ENCODE measurements at regions not wholly inside any gene's neighbourhood (a gene's known extent, or its start where the extent isn't known, plus 50 kb on each side); places are given as distances from the start of the nearest gene placed in this dataset.

DNA sequence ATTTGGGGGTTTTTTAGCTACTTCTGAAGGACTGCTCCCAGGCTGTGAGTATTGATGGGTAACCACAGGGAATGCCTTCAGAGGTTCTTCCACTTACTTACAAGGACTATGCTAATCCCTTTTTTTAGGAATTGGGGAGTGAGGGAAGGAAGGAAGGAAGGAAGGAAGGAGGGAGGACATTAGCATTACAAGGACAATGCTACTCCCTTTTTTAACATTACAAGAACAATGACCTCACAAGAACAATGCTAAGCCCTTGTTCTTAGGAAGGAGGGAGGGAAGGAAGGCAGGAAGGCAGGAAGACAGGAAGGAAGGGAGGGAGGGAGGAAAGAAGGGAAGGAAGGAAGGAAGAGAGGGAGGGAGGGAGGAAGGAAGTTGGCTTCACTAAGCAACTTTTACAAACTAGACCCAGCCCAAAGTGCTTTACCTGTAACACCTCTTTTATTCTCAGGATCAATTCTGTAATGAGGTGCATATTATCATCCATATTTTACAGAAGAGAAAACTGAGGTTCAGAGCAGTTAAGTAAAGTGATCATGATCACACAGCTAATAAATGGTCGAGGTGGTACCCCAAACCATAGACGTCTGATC lies 446.8 kb upstream of the JARID2 start:
- no peak for DNase-seq (ENCODE audit: low spot score)

DNA sequence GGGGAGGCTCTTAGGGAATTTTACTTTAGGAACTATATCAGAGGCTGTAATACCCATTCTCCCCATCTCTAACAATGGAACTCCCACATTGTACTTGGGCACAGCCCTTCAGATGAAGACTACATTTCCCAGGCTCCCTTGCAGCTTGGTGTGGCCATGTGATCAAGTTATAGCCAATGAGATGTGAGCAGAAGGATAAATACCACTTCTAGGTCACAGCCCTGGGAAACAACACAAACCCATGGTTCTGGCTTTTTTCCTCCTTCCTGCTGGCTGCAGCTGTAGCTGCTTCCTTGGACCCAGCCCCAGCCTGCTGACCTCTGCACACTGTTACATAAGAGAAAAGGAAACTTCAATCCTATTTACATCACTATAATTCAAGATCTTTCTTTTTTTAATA lies 445.9 kb upstream of the JARID2 start:
- DNase-seq (ENCODE audit: low spot score): no peak

DNA sequence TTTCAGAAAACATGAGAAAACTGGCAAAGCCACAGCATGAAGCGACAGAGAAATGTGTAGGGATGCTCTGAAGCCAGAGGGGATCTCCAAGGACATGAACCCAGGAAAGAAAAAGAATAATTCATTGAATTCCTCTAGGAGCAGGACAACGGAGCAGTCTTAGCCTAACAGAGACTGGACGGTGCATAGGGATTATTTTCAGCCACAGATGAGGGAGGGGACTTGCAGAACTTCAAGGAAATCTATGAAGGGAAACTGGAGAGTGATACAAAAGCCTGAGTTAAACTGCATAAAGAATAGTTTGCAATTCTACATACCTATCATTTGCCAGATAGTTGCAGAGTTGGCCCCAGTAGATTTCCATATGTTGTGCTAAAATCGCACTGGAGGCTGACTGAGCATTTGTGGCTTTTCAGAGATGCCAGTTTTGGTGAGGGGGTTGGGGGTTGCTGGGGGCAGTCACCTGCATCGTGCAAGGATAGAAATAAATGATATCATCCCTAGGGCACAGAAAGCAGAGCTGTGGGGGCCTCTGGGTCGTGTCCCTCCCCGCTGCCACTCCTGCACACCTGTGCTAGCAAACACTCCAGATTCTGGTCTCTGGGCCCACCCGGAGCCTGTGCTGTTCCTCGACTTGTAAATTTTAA lies 443.2 kb upstream of the JARID2 start:
- DNase-seq (ENCODE audit: low spot score): no peak

DNA sequence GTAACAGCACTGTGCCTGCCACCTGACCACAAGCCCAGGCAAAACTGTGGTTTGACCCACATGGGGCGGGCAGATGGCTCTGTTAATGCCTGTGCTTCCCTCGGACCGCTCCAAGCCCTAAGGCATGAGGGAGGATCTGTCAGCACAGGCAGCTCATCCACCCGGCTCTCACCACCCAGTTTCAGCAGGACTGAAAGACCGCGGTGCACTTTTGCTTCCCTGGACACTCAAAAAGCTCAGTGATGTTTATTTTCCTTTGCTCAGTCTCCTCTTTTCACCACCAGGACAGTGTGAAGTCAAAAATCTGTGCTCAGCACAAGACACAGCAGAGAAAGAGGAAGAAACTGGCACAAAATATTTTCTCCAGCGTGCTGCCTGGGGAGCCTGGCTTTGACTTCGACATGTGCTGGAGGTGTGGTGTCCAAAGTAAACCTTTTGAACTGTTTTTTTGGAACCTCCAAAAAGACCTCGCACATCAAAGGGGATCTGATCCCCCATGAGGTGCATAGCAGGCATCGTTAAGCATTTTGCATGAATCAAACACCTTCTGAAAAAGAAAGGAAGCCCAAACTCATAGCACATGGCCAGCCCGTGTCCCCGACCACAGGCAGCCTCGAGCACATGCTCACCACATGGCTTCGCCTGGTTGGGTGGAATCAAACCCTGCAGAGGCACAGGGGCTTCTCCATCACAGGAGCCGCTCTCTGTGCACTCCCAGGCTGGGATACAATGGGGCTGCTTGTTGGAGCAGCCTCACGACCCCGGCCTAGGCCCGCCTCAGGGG lies 441.7 kb upstream of the JARID2 start:
- no peak for DNase-seq (ENCODE audit: low spot score)

DNA sequence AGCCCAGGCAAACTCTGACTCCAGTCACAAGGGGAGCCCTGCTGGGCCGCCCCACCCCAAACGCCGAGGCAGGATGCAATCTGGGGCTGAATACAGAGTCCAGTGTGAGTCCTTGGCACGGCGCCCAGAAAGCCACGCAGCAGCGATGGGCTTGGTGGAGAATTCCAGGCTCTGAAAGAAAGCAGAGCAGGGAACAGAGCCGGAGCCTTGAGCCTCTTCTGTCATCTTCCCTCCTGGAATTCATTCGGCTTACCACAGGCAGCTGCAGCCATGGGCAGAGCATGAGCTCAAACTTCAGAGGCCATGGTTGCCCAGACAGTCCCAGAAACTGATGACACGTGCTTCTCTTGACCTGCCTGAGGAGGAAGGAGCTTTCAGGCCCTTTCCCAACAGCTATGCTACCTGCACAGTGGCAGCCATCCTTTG lies 441.1 kb upstream of the JARID2 start:
- no peak for DNase-seq (ENCODE audit: low spot score)

DNA sequence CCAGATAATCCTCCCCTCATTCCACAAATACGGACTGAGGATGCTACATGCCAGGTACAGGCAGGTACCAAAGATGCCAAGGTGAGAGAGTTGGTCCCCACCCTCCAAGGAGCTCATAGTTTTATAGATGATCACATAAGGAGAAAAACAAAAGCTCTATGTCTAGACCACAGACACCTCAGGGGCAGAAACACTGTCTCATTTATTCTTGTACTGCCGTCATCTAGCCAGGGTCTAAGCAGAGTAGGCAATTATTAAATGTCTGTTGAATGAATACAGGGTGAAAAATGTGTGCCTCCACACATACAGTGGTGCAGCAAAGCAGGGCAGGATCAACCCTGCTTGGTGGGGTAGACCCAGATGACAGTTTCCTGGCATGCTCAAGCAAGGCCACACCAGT lies 439.8 kb upstream of the JARID2 start:
- DNase-seq (ENCODE audit: low spot score): no peak

DNA sequence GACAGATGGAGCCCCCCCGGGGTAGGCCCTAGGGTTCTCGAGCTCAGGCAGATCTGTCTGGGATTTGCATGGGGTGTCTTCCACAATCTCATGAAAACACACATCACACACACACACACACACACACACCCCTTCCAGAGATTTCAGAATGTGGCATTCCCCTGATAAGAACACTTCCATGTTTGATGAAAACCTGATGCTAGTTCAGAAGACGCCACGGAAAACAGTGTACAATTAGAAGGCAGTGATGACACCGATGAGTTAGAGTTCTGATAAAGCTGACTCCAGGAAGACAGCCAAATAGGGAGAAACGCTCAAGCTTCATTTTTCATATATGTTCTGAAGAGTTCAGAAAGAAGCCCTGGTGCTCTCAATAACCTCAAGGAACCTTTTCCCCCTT lies 438.7 kb upstream of the JARID2 start:
- no peak for DNase-seq (ENCODE audit: low spot score)

DNA sequence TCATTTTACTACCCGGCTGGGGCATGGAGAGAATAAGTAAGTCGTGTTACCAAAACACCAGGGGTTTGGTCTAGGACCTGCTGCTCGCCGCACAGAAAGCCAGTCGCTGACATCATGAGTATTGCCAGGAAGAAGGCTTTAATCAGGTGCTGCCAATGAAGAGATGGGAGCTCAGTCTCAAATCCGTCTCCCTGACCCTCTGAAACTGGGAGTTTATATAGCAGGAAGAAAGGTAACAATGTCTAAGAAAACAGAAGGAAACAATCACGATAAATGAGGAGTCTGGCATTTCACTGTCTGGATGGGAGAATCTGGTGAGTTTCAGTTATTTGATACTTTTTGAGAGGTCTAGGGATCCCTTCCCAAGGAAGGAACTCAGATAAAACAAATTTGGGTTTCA lies 437.9 kb upstream of the JARID2 start:
- DNase-seq (ENCODE audit: low spot score): no peak

DNA sequence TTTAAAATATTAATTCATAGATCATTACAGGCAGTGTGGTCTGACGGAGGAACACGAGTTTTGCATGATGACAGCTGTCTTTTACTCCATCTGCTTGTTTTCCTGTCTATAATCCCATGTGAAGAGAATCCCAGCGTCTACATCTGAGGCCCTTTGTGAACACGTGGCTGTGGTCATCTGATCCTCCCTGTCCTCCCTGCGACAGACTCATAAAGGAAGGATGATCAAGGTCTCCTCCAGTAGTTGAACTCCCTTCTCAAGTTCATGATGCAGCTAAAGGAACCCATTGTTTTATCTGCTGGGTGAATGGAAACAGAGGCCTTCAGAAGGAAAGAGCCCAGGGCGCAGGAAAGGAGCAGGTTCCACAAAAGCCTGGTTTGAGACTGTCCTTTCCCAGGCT lies 435.8 kb upstream of the JARID2 start:
- no peak for DNase-seq (ENCODE audit: low spot score)

DNA sequence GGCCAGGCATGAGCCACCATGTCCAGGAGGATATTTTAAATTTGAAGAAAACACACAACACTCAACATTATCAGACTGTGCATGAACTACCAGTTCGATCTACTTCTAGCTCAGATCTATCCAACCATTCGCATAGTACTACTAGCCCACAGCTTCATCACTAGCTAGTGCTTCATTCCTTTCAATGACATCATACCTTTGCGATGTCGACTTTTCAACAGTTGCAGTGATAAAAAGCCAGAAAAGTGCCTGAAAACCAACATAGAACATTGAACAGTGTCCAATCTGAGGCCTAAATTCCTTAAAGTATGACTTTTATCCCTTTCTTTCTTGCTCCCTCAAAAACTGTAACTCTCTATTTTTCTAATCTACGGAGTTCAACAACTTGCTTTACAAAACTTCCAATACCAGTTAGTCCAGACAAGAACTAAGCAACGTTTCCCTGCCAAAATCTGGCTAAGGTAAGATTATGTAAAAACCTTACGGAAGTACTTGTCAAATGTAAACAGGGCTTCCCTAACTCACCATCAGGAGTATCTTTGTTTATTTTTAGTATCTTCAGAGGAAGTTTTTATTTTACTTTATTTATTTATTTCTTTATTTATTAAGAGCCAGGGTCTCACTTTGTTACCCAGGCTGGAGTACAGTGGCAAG lies 434.0 kb upstream of the JARID2 start:
- DNase-seq (ENCODE audit: low spot score): no peak

DNA sequence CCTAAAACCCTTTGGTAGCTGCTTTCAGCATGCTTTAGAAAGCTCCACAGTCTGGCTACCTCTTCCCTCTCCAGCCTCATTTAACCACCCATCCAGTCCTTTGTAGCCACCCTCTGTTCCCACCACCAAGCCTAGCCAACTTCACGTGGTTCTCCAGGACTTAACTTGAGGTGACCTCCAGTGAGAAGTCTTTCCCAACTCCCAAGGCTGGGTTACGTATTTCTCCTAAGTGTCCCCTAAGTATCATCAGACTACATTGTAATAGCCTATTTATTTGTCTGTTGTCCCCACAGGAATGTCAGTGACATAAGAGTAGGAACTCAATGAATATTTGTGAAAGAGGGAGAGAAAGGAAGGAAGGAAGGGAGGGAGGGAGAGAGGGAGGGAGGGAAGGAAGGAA lies 431.9 kb upstream of the JARID2 start:
- no peak for DNase-seq (ENCODE audit: low spot score)

DNA sequence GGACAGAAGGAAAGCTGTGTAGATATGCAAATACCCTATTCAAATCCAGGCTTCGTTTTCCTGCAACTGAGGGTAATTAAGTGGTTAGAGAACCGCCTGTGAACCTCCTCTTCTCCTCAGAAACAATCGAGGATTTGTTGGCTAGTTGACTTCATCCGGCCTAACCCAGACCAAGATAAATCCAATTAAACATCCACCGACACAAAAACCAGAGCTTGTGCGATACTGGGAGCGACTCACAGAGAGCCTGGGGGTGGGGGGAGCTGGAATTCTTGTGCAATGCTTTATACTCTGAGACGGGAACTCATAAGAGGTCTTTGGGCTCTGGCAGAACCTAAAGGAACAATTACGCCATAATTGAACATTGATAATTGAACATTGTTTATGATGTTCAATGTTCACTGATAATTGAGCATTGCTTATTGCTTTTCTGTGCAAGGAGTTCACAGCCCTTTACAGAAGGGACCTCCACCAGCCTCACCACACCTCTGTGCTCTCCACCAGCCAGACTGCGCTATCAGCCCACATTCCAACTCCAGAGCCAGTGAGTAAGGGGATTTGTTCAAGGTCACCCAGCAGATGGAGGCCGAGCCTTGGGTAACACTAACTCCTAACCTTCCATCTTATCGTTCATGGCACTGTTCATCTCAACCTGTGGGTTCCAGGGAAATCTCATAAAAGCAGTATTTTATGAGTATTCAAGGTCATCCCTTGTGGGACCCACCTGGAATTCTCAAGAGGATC lies 429.6 kb upstream of the JARID2 start:
- DNase-seq (ENCODE audit: low spot score): no peak

DNA sequence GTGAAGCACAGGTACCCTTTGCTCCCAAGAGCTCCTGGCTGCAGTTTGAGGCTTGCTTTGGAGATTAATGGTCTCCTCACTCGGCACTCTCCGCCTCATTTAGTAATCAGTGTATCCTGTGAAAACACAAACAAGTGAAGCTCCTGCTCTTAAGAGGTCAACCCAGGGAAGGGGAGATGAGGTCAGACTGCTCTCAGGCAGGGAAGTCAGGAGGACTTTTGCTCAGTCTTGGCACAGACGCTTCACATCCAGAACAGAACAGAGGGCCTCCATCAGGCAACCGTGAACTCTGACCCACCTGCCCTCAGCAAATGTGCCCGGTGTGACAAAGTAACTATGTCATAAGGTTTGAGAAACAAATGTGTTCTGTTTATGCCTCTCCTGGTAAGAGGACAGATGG lies 428.8 kb upstream of the JARID2 start:
- DNase-seq (ENCODE audit: low spot score): no peak

DNA sequence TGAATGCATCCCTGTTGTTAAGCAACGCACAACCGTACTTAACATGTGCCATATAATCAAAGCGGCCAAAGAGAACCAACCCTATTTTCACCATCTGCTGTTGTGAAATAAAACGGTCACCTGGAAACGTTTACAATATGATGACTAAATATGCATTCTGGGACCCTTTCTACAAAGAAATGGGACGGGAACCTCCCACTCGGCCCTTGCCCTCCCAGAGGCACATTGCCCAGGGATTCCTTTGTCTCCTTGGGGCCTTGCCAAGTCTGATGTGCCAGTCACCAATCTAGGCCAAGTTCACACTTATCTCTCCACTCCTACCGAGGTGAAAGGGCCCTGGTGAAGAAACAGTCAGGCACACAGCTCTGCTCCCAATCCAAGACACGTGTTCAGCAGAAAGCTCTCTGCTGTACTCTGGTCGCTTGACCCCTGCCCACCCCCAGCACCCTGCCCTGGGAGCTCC lies 427.4 kb upstream of the JARID2 start:
- DNase-seq (ENCODE audit: low spot score): no peak

DNA sequence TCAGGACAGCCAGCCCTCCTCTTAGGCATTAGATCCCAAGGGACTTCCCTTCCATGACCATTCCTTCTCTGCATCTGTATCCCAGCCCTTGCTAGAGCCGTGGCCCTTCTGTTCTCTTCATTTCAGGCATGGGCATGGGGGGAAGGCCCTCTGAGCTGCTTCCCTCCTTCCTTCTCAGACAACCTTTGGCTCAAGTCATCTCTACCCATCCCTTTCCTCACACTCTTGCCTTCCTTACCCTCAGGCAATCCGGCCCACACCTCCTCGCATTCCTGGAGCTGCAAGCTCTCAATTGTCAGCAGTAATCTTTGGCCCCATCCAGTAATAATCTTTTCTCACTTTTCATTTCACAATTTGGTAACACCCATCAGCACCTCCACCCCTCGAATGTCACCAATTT lies 426.9 kb upstream of the JARID2 start:
- no peak for DNase-seq (ENCODE audit: low spot score)

DNA sequence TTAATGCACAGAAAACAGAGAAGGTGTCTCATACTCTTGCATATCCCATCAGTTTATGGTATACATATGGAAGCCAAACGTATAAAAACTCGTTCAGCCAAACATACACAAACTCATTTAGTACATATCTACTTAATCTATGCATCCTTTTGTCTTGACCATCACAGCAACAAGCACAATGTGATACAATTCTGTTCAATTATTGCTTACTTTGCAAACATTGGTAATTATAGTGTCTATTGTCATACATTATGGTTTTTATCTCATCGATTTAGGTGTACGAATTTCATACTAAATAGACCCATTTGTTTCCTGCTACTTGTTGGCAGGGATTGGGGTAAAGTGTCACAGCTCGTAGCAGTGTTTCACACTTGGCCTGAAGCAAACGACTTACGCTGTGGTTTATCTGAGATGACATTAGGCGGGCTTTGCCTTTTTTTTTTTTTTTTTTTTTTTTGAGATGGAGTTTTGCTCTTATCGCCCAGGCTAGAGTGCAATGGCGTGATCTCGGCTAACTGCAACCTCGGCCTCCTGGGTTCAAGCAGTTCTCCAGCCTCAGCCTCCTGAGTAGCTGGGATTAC lies 425.9 kb upstream of the JARID2 start:
- DNase-seq (ENCODE audit: low spot score): no peak

DNA sequence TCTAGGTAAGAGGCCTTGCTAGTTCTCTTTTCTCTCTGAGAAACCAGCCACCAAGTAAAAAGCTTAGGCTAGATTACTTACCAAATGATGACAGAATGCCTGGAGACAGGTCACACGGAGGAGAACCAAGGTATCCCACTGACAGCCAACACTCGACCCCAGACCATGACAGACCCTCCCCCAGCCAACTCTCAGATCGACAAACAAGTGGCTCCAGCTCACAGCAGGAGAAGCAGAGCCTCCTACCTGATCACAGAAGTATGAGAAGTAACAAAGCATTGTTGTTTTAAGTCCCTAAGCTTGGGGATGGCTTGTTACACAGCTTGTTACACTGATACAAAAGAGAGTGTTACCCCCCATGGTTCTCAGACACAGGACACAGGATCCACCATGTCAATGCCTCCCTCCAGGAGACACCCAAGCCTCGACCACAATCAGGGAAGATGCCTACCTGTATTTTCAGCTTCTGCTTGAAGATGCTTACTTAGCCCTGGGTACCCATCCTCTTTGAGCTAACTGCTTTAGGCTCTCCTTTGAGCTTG lies 423.8 kb upstream of the JARID2 start:
- DNase-seq (ENCODE audit: low spot score): no peak

DNA sequence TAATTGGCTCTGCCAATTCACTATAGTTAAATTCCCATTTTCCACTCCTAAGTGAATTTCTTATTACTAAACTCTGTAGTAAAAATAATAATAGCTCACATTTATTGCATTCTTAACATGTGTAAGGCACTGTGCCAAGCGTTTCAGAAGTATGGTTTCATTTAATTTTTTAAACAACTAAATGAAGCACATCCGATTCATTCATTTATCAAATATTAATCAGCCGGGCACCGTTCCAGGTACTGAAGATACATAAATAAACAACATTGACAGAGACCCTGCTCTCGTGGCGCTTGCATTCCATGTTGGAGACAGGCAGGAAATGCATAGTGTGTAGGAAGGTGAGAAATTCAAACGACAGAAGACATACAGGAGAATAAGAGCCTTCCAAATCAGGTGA lies 423.2 kb upstream of the JARID2 start:
- DNase-seq (ENCODE audit: low spot score): no peak

DNA sequence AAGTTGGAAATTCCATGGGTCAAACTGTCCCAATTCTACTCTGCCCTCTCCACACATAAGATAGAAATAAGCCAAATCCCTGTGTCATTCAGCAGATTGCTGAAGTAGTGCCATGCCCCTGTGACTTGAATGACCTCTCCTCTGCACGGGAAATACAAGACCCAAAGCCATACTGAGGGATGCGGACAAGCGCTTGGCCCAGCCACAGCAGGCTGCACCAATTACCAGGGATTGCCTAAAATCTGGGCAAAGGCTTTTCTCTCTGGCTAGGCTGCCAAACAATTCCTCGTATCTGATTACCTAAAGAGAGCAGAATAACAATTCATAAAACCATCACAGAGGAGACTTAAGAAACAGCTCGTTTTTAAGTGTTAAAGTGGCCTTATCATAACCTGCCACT lies 421.8 kb upstream of the JARID2 start:
- DNase-seq (ENCODE audit: low spot score): no peak

DNA sequence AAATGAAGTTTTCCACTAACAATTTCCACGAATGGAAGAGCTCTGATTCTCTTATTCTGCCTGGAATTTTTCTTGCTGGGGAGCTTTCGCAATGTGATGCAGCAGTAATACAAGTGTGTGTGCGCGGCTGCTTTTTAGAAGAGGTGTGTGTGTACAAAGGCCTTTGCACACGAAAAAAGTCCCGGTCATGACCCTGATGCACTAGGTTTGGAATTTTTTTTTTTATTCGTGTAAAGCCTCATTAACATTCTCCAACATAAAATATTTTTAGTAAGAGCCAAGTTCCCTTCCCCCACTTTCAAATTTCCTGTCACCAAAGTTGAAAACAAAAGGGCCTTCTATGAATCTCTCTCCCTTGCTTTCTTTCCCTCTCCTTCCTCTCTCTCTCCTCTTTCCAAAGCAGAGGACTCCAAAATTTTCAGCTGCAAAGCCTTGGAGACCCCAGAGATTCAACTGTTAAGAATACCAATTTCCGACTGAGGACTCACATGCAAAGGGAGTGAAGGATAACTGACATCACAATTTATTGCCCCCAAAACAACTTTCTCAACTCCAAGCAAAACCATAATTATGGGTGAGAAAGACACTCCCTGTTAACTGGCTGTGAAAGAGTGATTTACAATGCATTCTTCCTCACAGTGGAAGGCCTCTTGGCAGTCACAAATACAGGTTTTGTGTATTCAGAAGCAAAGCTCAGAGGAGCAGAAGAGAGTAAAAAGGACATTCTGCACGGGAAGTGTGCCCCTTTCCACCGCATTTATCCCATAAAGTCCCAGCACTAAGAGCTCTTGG lies 421.2 kb upstream of the JARID2 start:
- no peak for DNase-seq (ENCODE audit: low spot score)
